Right cardiac atrium (tissue), 5 donors: ENCODE measurements at regions not wholly inside any gene's neighbourhood (a gene's known extent, or its start where the extent isn't known, plus 50 kb on each side); places are given as distances from the start of the nearest gene placed in this dataset.

Experiments used
- ATAC-seq, 2 donors: fragments of 200-7000 bp; cut with Tn5 transposase; one replicate each; pipeline versions ENCODE4 v1.8.0 to v1.9.1; 2020; ENCODE audit warnings: moderate library complexity in 2 of 2, mild to moderate bottlenecking in 1 of 2
- DNase-seq, 3 donors: peaks; one replicate each; pipeline ENCODE4 v3.0.0-alpha.2; 2020
- H3K27ac ChIP-seq: one replicate; pipeline ENCODE4 v1.5.1; 2013; ENCODE audit warnings: mild to moderate bottlenecking, low read length, control low read depth, moderate library complexity
- H3K27me3 ChIP-seq: one replicate; pipeline ENCODE4 v1.6.1; 2013; ENCODE audit not compliant: control insufficient read depth, insufficient read depth
- H3K4me1 ChIP-seq: one replicate; pipeline ENCODE4 v1.6.1; 2013; ENCODE audit warnings: low read length; ENCODE audit not compliant: control insufficient read depth, insufficient read depth
- H3K4me3 ChIP-seq: one replicate; pipeline ENCODE4 v1.5.1; 2013; ENCODE audit warnings: low read length, control low read depth
- H3K9me3 ChIP-seq: one replicate; pipeline ENCODE4 v1.6.1; 2013; ENCODE audit warnings: low read length; ENCODE audit not compliant: control insufficient read depth
- WGBS: extraction: QIAGEN DNeasy Blood & Tissue Kit; methylation state at CpG from one replicate; pipeline ENCODE4 v1.1.7; 2013; 5-methylcytosine and 5-hydroxymethylcytosine counted together
- intact Hi-C, 4 donors: fragments of 100-400 bp; cut with DNase I; formaldehyde crosslinking; loops; one replicate each; pipeline versions ENCODE4 v1.11.0 to v1.14.0; 2022 to 2023
- donor health status: healthy with polysubstance abuse.
- donor health status: DM: no; HTN: yes; CAD: no.
- donor health status: DM: no; HTN: no; CAD: no.
- donor health status: DM: no; HTN: yes; CAD: no; lungs with severe emphysema.
- donor health status: DM: yes; HTN: yes; CAD: no.

GRCh38 chr13:112013665-112014064 is 53.3 kb upstream of the SOX1 start:
- 85% methylated on average over 13 of the region's 13 CpGs for WGBS

GRCh38 chr13:112014857-112015256 is 52.1 kb upstream of the SOX1 start:
- no peak for ATAC-seq
- Histone ChIP-seq H3K4me1 (no peaks in the 10 kb centered on the region), H3K4me3 (no peak overlapping the region), H3K27ac (no peak overlapping the region), H3K27me3 (no peaks in the 10 kb centered on the region), H3K9me3 (no peaks in the 10 kb centered on the region)
- 70% methylated on average over 27 of the region's 30 CpGs for WGBS
- intact Hi-C loops = no loop called here
- no peak for DNase-seq

More at GRCh38 chr13:112013665-112014064, 53.3 kb upstream of the SOX1 start:
- no peak for ATAC-seq
- no peak overlapping the region for H3K27ac ChIP-seq
- no peak for DNase-seq
- intact Hi-C loops = no loop called here
- no peaks in the 10 kb centered on the region for H3K27me3 ChIP-seq
- H3K9me3 ChIP-seq = no peaks in the 10 kb centered on the region
- H3K4me3 ChIP-seq = no peak overlapping the region
- H3K4me1 ChIP-seq = no peaks in the 10 kb centered on the region
